ENCODE measurements at regions not wholly inside any gene's neighbourhood (a gene's known extent, or its start where the extent isn't known, plus 50 kb on each side); places are given as distances from the start of the nearest gene placed in this dataset.

DNA sequence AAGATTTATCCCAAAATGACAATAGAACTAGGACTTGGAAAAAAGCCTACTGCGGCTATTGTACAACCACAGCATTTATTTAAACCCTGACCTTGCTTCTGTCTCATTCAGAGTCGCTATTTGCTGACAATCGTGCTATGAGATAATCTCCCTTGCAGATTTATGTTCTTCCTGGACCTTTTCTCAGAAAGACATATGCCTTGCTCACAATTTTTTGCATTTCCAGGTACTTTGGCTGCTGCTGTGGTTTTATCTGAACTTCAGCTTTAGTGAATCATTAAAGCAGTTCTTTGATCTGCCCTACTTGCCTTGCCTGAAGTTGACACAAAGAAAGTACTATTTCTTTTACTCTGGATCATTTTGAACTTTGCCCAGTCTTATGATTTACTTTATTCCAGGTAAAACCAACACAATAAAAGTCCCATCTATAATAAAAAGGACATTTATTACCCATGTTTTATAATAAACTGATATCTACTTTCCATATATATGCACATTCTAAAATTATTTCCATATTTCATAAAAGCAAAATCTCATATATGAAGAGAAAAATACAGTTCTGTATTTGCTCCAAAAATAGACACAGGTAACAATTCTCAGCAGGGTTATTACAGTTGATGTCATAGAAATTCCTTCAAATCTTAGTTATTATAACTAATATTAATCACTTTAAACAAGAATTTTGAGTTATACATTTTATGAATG, 63.4 kb upstream of the CARD18 start:
- H3K27ac Mint-ChIP-seq (ENCODE audit: unreplicated experiment), result no peak overlapping the region
- H3K36me3 Mint-ChIP-seq (ENCODE audit: unreplicated experiment), result no peaks in the 10 kb centered on the region
- H3K27me3 Mint-ChIP-seq (ENCODE audit: unreplicated experiment), result no peaks in the 10 kb centered on the region
- DNase-seq, result no peak
- H3K9me3 Mint-ChIP-seq (ENCODE audit: unreplicated experiment), result no peaks in the 10 kb centered on the region
- no peaks in the 10 kb centered on the region for H3K4me1 Mint-ChIP-seq (ENCODE audit: low read depth, unreplicated experiment)
- no peak overlapping the region for H3K4me3 Mint-ChIP-seq (ENCODE audit: unreplicated experiment)
- TF ChIP-seq, protein P1, sequence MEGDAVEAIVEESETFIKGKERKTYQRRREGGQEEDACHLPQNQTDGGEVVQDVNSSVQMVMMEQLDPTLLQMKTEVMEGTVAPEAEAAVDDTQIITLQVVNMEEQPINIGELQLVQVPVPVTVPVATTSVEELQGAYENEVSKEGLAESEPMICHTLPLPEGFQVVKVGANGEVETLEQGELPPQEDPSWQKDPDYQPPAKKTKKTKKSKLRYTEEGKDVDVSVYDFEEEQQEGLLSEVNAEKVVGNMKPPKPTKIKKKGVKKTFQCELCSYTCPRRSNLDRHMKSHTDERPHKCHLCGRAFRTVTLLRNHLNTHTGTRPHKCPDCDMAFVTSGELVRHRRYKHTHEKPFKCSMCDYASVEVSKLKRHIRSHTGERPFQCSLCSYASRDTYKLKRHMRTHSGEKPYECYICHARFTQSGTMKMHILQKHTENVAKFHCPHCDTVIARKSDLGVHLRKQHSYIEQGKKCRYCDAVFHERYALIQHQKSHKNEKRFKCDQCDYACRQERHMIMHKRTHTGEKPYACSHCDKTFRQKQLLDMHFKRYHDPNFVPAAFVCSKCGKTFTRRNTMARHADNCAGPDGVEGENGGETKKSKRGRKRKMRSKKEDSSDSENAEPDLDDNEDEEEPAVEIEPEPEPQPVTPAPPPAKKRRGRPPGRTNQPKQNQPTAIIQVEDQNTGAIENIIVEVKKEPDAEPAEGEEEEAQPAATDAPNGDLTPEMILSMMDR (IDR thresholded peaks at IDR 0.05; ENCODE audit: partially characterized antibody, unreplicated experiment), result no peak

DNA sequence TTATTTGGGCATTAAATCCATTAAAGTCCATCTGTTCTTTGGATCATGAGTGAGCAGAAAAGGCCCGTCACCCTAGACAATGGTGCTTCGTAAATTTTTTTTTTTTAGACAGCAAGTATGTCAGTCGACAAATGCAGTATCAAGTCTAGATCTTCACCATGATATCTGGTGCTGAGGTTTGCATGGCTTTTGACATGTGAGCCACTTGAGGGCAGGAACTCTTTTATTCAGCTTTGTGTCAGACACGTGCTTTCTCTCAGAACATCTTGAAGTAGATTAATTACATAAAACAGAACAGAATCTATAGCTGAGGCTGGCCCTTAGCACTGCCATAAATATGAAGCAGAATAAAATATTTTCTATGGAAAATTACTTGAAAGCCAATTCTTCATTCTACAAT, 62.9 kb upstream of the CARD18 start:
- no peak for DNase-seq
- Mint-ChIP-seq H3K4me1 (ENCODE audit: low read depth, unreplicated experiment) (no peaks in the 10 kb centered on the region), H3K27ac (ENCODE audit: unreplicated experiment) (no peak overlapping the region), H3K36me3 (ENCODE audit: unreplicated experiment) (no peaks in the 10 kb centered on the region), H3K27me3 (ENCODE audit: unreplicated experiment) (no peaks in the 10 kb centered on the region), H3K9me3 (ENCODE audit: unreplicated experiment) (no peaks in the 10 kb centered on the region), H3K4me3 (ENCODE audit: unreplicated experiment) (no peak overlapping the region)
- TF ChIP-seq, protein P1 (IDR thresholded peaks at IDR 0.05; ENCODE audit: partially characterized antibody, unreplicated experiment), result no peak

DNA sequence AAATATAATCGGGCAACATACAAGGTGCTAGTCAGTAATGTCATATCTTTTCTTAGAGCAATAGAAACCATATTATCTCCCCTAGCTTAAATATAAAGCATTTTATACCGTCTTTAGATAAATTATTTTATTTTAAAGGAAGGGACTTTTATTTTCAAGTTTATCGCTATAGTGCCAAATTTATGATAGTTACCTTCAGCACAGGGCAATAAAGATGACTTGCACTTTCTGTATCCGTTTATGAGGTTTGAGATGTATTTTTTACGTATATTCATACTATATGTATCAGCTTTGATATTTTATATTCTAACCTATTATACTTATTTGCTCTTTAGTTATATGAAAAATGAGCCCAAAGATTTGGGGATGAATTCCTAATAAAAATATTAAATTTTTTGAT, 61.6 kb upstream of the CARD18 start:
- no peaks in the 10 kb centered on the region for H3K27me3 Mint-ChIP-seq (ENCODE audit: unreplicated experiment)
- H3K4me3 Mint-ChIP-seq (ENCODE audit: unreplicated experiment), result no peak overlapping the region
- no peaks in the 10 kb centered on the region for H3K9me3 Mint-ChIP-seq (ENCODE audit: unreplicated experiment)
- H3K36me3 Mint-ChIP-seq (ENCODE audit: unreplicated experiment), result no peaks in the 10 kb centered on the region
- H3K27ac Mint-ChIP-seq (ENCODE audit: unreplicated experiment), result no peak overlapping the region
- TF ChIP-seq, protein P1 (IDR thresholded peaks at IDR 0.05; ENCODE audit: partially characterized antibody, unreplicated experiment), result no peak
- DNase-seq, result no peak
- no peaks in the 10 kb centered on the region for H3K4me1 Mint-ChIP-seq (ENCODE audit: low read depth, unreplicated experiment)

DNA sequence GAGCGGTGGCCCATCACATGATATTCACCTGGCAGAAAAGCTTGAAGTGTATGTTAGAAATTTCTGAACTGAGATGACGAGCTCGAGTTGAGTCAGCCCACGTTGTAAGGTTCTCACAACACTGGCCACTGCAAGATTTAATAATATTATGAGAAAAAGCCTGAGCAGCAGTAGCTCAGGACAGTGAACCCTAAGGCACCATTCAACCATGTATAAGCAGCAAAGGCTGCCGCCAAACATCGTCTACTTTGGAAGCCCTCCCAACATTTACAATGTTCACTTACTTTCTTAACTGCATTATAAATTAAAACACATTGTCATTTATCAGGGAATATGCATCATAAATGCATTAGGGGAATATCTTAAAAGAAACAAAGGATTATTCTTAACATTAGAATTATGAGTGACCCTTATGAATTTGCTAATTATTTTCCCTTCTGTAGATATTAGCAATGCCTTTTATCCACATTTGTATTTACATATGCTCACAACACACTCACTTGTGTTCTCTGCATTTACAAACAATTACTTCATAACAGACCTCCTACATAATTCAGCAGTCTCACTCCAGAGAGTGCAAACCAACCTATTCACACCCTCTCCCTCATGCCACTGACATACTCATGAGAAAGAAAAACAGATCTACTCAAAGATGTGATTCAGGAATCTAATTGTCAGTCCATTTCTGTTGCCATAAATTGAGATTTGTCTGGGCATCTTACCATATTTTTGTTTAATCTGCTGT, 57.7 kb upstream of the CARD18 start:
- TF ChIP-seq, protein P1 (IDR thresholded peaks at IDR 0.05; ENCODE audit: partially characterized antibody, unreplicated experiment), result no peak
- Mint-ChIP-seq H3K9me3 (ENCODE audit: unreplicated experiment) (no peaks in the 10 kb centered on the region), H3K36me3 (ENCODE audit: unreplicated experiment) (no peaks in the 10 kb centered on the region), H3K4me1 (ENCODE audit: low read depth, unreplicated experiment) (no peaks in the 10 kb centered on the region), H3K27ac (ENCODE audit: unreplicated experiment) (no peak overlapping the region), H3K27me3 (ENCODE audit: unreplicated experiment) (no peaks in the 10 kb centered on the region), H3K4me3 (ENCODE audit: unreplicated experiment) (no peak overlapping the region)
- no peak for DNase-seq

DNA sequence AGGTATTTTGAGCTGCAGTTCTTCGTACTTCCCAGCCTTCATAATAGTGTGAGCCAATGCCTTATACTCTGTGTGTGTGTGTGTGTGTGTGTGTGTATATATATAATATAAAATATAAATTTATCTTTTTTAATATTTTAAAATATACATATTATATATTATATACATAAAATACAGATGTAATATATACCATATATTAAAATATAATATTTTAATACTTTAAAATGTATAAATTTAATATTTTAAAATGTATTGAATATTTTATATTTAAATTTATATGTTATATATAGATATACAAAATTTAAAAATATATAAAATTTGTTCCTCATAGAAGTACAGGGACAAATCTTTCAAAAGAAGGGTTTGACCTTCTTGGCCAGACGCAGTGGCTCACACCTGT, 53.7 kb upstream of the CARD18 start:
- Mint-ChIP-seq H3K27me3 (ENCODE audit: unreplicated experiment) (no peaks in the 10 kb centered on the region), H3K9me3 (ENCODE audit: unreplicated experiment) (no peaks in the 10 kb centered on the region), H3K27ac (ENCODE audit: unreplicated experiment) (no peak overlapping the region), H3K36me3 (ENCODE audit: unreplicated experiment) (no peaks in the 10 kb centered on the region), H3K4me3 (ENCODE audit: unreplicated experiment) (no peak overlapping the region), H3K4me1 (ENCODE audit: low read depth, unreplicated experiment) (no peaks in the 10 kb centered on the region)
- no peak for DNase-seq
- TF ChIP-seq, protein P1 (IDR thresholded peaks at IDR 0.05; ENCODE audit: partially characterized antibody, unreplicated experiment), result no peak

All from glutamatergic neuron (in vitro differentiated cells).